NCI-H2029 treated with DMSO at 0.1 percent for 48 hours (cell line): ENCODE measurements at regions not wholly inside any gene's neighbourhood (a gene's known extent, or its start where the extent isn't known, plus 50 kb on each side); places are given as distances from the start of the nearest gene placed in this dataset.
A peak's percentile ranks its signal among the peaks of the same experiment; 100 is the strongest.

ENCODE experiments used
- DNase-seq: peaks from one replicate; lab custom pipeline; 2025; lab: John Stamatoyannopoulos, UW

DNA sequence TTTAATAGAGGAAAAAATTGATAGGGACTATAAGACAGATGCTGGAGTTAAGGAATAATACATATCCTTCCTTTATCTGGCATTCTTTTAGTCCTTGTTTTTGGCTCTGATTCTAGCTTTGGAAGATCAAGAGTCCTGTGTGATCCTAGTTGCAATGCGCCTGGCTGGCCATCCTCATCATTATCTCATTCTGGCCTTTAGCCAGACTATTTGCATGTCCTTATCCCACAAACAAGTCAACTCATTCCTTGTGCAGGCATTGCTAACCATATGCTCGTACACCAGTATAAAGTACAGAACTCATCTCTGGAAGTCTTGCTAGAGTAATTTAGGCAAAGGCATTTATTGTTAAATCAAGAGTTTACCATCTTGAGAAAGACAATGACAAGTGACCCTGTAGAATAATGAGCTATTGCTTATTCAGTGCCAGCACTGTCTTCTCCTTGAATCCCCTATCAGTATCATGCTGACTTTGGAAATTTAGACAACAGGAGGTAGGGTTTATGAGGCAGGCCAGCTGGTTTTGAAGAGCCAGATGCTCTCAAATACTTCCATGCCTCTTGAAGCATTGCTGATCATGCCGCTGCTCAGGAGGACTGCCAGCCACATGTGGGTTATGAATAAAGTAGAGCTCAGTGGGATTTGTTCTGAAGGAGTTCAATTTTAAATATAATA lies 1730.3 kb upstream of the TENM3 start:
- DNase-seq = peak; percentile 9

DNA sequence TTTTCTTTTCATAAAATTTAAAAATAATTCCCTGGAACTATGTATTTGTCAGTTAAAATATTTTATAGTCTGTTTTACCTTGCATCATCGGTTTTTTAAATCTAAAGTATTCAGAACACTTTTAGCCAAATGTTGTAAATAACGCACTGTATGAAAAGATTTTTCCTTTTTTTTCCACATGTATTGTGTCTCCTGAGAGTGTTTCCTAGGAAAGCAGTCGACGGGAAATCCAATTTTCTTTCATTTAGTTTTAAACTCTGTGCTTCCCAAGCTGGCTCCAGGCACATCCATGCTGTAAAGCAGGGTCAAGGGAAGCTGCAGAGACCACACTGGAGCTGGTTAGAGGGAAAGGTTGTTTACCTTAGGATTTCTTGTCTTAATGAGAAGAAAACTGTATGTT lies 1724.3 kb upstream of the TENM3 start:
- DNase-seq = no peak

DNA sequence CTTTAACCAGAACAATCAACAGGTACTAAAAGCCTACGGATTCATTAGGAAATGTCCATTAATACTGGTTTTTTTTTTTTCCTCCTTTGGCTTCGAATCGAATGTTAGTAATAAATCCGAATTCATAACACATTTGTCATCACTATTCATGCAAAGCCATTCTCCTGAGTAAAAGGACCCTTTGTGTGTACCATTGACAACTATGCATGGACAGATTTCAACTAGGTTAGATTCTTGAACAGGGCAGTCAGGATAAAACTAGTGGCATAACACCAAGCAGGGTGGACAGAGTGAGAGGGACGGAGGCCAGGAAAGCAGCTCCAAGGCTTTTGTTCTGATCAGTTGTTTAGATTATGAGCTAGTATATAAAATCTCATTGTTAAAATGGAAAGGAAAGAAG lies 1722.0 kb upstream of the TENM3 start:
- DNase-seq = no peak

GRCh38 chr4:180525523-180526077 lies 1717.6 kb upstream of the TENM3 start:
- DNase-seq = no peak

DNA sequence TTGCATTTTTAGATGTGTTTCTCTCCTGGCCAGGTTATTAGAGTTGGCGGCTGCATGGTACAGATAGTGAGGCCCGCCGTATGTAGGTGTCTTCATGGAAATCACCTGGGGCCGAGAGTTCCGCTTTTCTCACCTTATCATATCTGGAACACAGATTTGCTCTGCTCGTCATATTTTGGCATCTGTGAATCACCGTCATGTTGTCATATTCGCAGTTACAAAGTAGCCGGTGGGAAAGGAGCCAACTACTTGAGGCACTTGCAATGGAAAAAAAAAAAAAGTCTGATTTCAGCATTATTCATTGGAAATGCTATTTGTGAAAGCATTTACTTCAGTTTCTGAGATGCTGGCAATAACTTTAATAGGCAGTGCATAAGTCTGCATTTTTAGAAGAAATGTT lies 1715.2 kb upstream of the TENM3 start:
- no peak for DNase-seq

DNA sequence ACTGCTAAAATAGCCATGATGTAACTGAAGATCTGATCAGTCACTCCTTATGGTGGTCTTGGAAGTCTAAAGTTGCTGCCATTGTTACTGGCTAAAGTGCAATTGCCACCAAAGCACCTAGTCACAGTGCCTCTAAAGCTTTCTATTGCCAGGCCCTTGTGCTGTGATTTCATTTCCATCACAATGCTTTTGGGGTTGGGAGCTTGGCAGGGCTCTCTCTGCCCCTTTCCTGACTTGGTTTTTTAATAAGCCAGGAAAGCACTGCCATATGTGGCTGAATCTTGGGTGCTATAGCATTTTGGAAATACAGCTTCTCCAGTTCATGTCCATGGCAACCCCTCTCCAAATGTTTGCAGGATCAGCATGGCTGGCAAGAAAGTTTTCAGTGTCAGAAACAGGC lies 1712.4 kb upstream of the TENM3 start:
- no peak for DNase-seq

GRCh38 chr4:180532691-180533090 lies 1710.5 kb upstream of the TENM3 start:
- no peak for DNase-seq

- no peak for DNase-seq
Observed at GRCh38 chr4:180538384-180539057, 1704.7 kb upstream of the TENM3 start.

DNA sequence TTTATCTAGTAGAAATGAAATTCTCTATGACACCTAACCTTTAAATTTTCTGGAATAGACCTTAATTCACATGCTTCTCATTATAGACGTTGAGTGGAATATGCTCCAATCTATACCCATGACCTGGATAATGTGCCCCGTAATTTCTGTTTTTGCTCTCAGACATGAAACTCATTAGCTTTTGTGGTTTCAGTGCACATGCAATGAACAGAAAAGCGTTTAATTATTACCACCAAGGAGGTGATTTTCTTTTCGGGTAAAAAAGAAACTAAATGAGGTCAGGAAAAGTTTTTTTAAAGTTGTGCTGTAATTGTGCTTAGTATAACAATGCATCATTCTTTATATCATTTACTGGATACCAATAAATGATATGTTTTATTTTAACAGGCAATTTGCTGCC lies 1703.9 kb upstream of the TENM3 start:
- no peak for DNase-seq

DNA sequence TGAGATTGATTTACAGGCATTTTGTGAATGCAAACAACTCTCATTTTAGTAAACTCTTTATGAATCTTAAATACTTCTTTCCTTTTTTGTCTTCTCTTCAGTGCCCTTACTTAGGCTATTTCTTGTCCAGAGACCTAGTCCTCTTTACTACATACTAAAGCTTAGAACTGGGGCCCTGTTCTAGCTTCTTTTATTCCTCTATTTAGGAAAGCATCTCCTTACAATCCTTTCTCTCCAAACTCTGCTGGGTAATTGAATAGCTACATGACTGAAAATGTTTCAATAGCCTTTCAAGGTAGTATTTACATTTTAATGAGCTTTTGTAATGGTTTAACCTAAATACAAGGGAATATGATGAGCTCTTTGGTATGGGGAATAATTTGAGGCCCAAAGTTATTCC lies 1701.5 kb upstream of the TENM3 start:
- no peak for DNase-seq

DNA sequence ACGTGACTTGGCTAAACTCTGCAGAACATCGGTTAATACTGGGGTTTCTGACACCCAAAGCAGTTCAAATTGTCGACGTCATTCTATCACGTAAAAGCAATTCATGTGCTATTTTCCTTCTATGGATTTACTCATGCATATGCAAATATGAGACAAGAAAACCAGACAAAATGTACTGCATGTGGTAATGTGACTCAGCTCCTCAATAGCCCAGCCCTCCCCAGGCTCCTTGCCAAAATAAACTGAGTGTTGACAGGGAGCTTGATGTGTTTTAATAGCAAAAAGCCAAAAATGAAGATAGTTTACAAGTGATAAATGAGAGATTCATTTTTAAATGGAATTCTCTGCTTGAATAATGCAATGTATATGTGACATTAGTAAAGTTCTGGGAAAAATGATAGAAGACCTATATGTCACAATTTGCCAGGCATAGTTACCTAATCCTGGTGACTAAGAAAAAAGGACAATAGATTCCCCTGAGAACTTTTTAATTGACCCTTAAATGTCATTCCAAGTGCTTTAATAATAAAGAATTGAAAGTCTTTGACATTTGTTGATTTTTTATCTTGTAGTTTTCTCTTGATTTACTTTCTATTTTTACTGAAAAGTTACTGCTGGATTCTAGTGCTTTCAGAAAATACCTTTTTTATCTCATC lies 1700.6 kb upstream of the TENM3 start:
- peak; percentile 12 for DNase-seq

DNA sequence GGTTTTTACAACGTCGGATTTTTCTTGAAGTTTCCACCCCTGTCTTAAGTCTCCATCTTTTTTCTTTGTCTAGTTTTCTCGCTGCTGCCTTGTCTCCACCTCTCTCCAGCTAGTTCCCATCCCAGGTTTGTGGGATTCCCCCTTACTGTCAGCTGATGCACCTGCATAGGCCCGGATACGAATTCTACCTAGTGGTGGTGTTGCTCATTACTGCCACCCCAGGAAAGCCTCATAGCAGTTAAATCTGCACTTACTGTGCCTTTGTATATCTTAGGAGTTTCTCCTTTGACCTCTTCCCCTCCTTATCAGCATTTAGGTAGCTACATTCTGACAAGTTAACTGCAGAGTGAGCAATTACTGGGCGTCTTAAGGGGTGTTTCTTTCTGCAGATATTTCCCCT lies 1693.1 kb upstream of the TENM3 start:
- no peak for DNase-seq

DNA sequence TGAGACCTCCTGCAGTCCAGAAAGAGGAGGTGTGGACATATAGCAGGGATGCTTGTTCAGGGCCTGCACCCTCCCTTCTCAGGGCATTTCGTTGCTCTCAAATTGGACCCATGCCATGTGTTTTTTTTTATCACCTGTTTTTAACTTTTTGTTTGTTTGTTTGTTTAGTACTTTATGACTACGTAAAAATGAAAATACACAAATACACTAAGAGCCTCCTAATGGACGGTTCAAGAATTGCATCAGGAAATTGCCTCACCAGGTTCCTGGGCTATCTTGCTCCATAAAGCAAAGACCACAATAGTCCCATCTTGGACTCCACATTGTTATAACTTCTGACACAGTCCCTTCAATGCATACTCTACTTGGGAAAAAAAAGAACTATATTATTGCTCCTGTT lies 1685.9 kb upstream of the TENM3 start:
- no peak for DNase-seq

- no peak for DNase-seq
Observed at GRCh38 chr4:180557950-180558349, 1685.3 kb upstream of the TENM3 start.

- no peak for DNase-seq
Observed at GRCh38 chr4:180558427-180558826, 1684.8 kb upstream of the TENM3 start.

DNA sequence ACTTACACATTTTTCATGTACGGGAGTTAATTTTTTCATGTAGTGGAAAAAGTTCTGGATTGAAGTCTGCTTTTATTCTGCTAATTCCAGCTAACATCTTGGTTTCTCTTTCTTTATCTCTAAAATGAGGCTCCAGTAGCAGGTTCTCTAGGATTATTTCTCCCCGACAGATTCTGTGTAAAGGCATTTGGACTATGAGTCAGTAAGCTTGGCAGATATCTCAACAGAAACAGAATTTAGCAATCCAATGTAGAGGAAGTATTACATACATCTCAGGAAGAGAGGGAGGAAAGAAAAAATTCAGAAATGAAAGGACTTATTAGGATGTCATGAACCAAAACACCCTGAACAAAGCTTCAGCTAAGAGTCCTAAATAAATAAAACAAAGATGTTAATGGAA lies 1682.3 kb upstream of the TENM3 start:
- no peak for DNase-seq

DNA sequence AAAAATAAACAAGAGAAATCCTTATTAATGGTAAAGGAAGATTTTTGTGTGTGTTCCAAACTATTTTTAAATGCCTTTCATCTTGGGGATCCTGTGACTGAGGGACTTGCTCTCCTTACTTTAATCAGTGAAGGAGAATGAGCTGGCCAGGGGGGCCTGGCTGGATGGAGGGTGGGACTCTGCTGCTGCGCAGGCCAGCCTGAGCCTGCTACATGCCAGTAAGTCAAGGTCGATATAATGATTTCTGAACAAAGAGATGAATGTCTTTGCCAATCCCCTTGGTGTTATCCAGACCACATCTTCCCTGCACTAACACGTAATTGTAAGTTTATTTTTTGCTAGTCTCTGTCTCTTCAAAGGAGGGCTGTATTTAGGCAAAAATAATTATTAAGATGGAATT lies 1679.2 kb upstream of the TENM3 start:
- no peak for DNase-seq

- no peak for DNase-seq
Observed at GRCh38 chr4:180564448-180564847, 1678.8 kb upstream of the TENM3 start.

- no peak for DNase-seq
Observed at GRCh38 chr4:180565856-180566431, 1677.3 kb upstream of the TENM3 start.

DNA sequence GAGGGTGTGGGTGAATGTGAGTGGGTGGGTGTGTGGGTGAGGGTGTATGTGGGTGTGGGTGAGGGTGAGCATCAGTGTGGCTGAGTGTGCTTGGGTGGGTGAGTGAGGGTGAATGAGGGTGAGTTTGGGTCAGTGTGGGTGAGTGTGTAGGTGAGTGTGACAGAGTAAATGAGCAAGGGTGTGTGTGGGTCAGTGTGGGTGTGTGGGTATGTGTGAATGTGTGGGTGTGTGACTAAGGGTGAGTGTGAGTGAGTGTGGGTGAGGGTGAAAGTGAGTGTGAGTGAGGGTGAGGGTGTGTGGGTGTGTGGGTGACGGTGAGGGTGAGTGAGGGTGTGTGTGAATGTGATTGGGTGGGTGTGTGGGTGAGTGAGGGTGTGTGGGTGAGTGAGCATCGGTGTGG lies 1676.7 kb upstream of the TENM3 start:
- DNase-seq = no peak

DNA sequence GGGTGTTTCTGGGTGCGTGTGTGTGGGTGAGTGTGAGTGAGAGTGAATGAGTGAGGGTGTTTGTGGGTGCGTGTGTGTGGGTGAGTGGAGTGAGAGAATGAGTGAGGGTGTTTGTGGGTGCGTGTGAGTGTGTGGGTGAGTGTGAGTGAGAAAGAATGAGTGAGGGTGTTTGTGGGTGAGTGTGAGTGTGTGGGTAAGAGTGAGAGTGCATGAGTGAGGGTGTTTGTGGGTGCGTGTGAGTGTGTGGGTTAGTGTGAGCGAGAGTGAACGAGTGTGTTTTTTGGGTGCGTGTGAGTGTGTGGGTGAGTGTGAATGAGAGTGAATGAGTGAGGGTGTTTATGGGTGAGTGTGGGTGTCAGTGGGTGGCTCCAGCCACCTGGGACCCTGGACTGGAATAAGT lies 1676.1 kb upstream of the TENM3 start:
- DNase-seq = no peak

GRCh38 chr4:180571516-180572055 lies 1671.6 kb upstream of the TENM3 start:
- no peak for DNase-seq

DNA sequence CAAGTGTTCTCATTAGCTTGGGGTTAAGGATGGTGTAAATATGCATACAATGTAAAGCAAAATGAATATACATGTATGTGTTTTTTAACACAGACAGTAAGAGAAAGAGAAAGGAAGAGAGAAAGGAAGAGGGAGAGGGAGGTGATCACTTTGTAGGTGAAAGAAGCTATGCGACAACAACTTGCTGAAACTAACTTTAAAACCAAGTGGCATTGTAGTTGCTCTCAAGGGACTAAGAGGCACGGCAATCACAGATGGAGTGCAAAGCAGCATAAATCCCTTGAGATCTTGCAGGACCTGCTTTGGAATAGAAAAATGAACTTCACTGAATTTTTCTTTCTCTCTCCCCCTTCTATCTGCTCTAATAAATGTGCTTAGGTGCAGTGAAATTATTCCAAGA lies 1665.0 kb upstream of the TENM3 start:
- DNase-seq = no peak
